PFSK-1 (cell line): ENCODE measurements at regions not wholly inside any gene's neighbourhood (a gene's known extent, or its start where the extent isn't known, plus 50 kb on each side); places are given as distances from the start of the nearest gene placed in this dataset.

Source experiments
- FOXP2 ChIP-seq: optimal IDR thresholded peaks from 2 replicates; pipeline ENCODE3; 2011; ENCODE audit warnings: borderline replicate concordance, control low read depth, inconsistent platforms; ENCODE audit not compliant: insufficient read depth; ENCODE audit errors: extremely low read length, extremely low read depth
- POLR2AphosphoS5 ChIP-seq: IDR thresholded peaks from 2 replicates; pipeline ENCODE4 v1.6.1; 2012; ENCODE audit warnings: low read depth, mild to moderate bottlenecking, control low read depth, low read length, moderate library complexity
- REST ChIP-seq, 2 experiments: IDR thresholded peaks; 2 replicates each; pipeline versions ENCODE4 v1.6.1 to v1.8.0; 2011 to 2012; ENCODE audit warnings: low read depth in 2 of 2, low read length in 2 of 2, control low read depth in 1 of 2, inconsistent platforms in 1 of 2, mild to moderate bottlenecking in 1 of 2, moderate library complexity in 1 of 2; ENCODE audit not compliant: insufficient read depth in 1 of 2
- SIN3A ChIP-seq: IDR thresholded peaks from 2 replicates; pipeline ENCODE4 v1.6.1; 2012; ENCODE audit warnings: mild to moderate bottlenecking, low read length, moderate library complexity, borderline replicate concordance; ENCODE audit not compliant: insufficient read depth
- TAF1 ChIP-seq: IDR thresholded peaks from 2 replicates; pipeline ENCODE4 v1.6.1; 2012; ENCODE audit warnings: low read length, control low read depth, borderline replicate concordance; ENCODE audit not compliant: insufficient read depth

GRCh38 chr22:22835242-22835641, 52.4 kb upstream of the IGLL5 start:
- TF ChIP-seq POLR2AphosphoS5, result no peak
- TF ChIP-seq TAF1, result no peak
- TF ChIP-seq FOXP2, result no peak
- no peak for TF ChIP-seq SIN3A
- no peak for TF ChIP-seq REST (IDR thresholded peaks at IDR 0.05; ENCODE audit: insufficient read depth in 1 of 2, low read depth in 2 of 2, low read length in 2 of 2)

GRCh38 chr22:22835771-22836291, 51.8 kb upstream of the IGLL5 start:
- TF ChIP-seq POLR2AphosphoS5, result no peak
- no peak for TF ChIP-seq FOXP2
- TF ChIP-seq TAF1, result no peak
- no peak for TF ChIP-seq SIN3A
- TF ChIP-seq REST (IDR thresholded peaks at IDR 0.05; ENCODE audit: insufficient read depth in 1 of 2, low read depth in 2 of 2, low read length in 2 of 2), result no peak

- no peak for TF ChIP-seq FOXP2
- no peak for TF ChIP-seq SIN3A
- TF ChIP-seq REST (IDR thresholded peaks at IDR 0.05; ENCODE audit: insufficient read depth in 1 of 2, low read depth in 2 of 2, low read length in 2 of 2), result no peak
- no peak for TF ChIP-seq TAF1
- no peak for TF ChIP-seq POLR2AphosphoS5
Observed at GRCh38 chr22:22836635-22837034, 51.0 kb upstream of the IGLL5 start.
